Right cardiac atrium (tissue), 5 donors: ENCODE measurements at regions not wholly inside any gene's neighbourhood (a gene's known extent, or its start where the extent isn't known, plus 50 kb on each side); places are given as distances from the start of the nearest gene placed in this dataset.

ENCODE experiments used
- ATAC-seq, 2 donors: fragments of 200-7000 bp; cut with Tn5 transposase; one replicate each; pipeline versions ENCODE4 v1.8.0 to v1.9.1; 2020; ENCODE audit warnings: moderate library complexity in 2 of 2, mild to moderate bottlenecking in 1 of 2
- DNase-seq, 3 donors: peaks; one replicate each; pipeline ENCODE4 v3.0.0-alpha.2; 2020
- H3K27ac ChIP-seq: one replicate; pipeline ENCODE4 v1.5.1; 2013; ENCODE audit warnings: mild to moderate bottlenecking, low read length, control low read depth, moderate library complexity
- H3K27me3 ChIP-seq: one replicate; pipeline ENCODE4 v1.6.1; 2013; ENCODE audit not compliant: control insufficient read depth, insufficient read depth
- H3K4me1 ChIP-seq: one replicate; pipeline ENCODE4 v1.6.1; 2013; ENCODE audit warnings: low read length; ENCODE audit not compliant: control insufficient read depth, insufficient read depth
- H3K4me3 ChIP-seq: one replicate; pipeline ENCODE4 v1.5.1; 2013; ENCODE audit warnings: low read length, control low read depth
- H3K9me3 ChIP-seq: one replicate; pipeline ENCODE4 v1.6.1; 2013; ENCODE audit warnings: low read length; ENCODE audit not compliant: control insufficient read depth
- WGBS: extraction: QIAGEN DNeasy Blood & Tissue Kit; methylation state at CpG from one replicate; pipeline ENCODE4 v1.1.7; 2013; 5-methylcytosine and 5-hydroxymethylcytosine counted together
- intact Hi-C, 4 donors: fragments of 100-400 bp; cut with DNase I; formaldehyde crosslinking; loops; one replicate each; pipeline versions ENCODE4 v1.11.0 to v1.14.0; 2022 to 2023
- donor health status: healthy with polysubstance abuse.
- donor health status: DM: no; HTN: yes; CAD: no.
- donor health status: DM: no; HTN: no; CAD: no.
- donor health status: DM: no; HTN: yes; CAD: no; lungs with severe emphysema.
- donor health status: DM: yes; HTN: yes; CAD: no.

DNA sequence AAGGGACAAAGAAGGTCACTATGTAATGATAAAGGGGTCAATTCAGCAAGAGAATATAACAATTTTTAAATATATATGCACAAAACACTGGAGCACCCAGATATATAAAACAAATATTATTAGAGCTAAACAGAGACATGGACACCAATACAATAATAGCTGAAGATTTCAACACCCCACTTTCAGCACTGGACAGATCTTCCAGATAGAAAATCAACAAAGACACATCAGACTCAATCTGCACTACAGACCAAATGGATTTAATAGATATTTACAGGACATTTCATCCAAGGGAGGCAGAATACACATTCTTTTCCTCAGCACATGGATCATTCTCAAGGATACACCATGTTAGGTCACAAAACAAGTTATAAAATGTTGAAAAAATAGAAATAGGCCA, 111.4 kb downstream of the SOX3 start:
- intact Hi-C loops, result no loop called here
- DNase-seq, result no peak
- Histone ChIP-seq H3K4me1 (no peaks in the 10 kb centered on the region), H3K9me3 (no peaks in the 10 kb centered on the region), H3K27ac (no peak overlapping the region), H3K27me3 (no peaks in the 10 kb centered on the region), H3K4me3 (no peak overlapping the region)
- no peak for ATAC-seq

DNA sequence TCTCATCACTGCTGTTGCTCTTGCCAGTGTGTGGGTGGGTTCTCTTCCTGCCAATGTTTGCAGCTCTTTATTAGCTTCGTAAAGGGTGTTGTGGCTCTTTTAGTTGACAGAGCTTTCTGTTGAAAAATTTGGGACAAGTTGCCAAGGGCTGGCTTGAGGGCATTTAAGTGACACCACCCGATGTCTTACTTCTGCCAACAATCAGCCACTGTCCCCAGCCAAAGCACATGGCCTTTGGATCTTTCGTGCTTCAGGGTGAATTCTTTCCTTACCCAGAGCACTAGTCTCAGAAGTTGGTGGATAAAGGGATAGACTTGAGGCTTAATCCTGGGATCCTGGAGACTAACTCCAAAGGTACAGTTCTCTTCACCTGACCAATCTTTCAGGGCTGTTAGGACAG, 113.6 kb downstream of the SOX3 start:
- intact Hi-C loops, result no loop called here
- ATAC-seq, result no peak
- Histone ChIP-seq H3K27ac (no peak overlapping the region), H3K4me1 (no peaks in the 10 kb centered on the region), H3K27me3 (no peaks in the 10 kb centered on the region), H3K9me3 (no peaks in the 10 kb centered on the region), H3K4me3 (no peak overlapping the region)
- WGBS, result 42% methylated on average over 3 of the region's 3 CpGs
- DNase-seq, result no peak

- no peaks in the 10 kb centered on the region for H3K4me1 ChIP-seq
- DNase-seq, result no peak
- H3K27me3 ChIP-seq, result no peaks in the 10 kb centered on the region
- 52% methylated on average over 3 of the region's 3 CpGs for WGBS
- no peak overlapping the region for H3K27ac ChIP-seq
- H3K9me3 ChIP-seq, result no peaks in the 10 kb centered on the region
- intact Hi-C loops, result no loop called here
- no peak overlapping the region for H3K4me3 ChIP-seq
- ATAC-seq, result no peak
Measured at GRCh38 chrX:140389331-140389730, 115.5 kb downstream of the SOX3 start.

DNA sequence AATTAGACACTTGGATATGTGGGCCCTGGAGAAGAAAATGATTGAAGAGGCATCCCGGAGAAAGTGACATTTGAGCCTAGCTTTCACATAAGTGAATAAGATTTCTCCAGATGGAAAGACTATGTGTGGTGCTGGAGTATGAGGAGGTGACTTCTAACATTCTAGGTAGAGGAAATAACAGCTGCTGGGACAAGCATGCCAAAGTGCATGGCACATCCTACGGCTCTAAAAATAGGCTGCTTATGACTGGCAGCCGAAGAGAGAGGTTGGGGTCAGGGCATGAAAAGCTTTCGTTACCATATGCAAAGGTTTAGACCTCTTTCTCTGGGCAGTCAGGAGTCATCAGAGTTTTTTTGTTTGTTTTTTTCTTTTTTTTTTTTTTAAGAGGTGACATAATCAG, 142.0 kb downstream of the SOX3 start:
- intact Hi-C loops, result no loop called here
- no peaks in the 10 kb centered on the region for H3K9me3 ChIP-seq
- ATAC-seq, result no peak
- no peak overlapping the region for H3K4me3 ChIP-seq
- H3K27ac ChIP-seq, result no peak overlapping the region
- WGBS, result 78% methylated on average over 4 of the region's 4 CpGs
- no peak for DNase-seq
- no peaks in the 10 kb centered on the region for H3K4me1 ChIP-seq
- no peaks in the 10 kb centered on the region for H3K27me3 ChIP-seq

DNA sequence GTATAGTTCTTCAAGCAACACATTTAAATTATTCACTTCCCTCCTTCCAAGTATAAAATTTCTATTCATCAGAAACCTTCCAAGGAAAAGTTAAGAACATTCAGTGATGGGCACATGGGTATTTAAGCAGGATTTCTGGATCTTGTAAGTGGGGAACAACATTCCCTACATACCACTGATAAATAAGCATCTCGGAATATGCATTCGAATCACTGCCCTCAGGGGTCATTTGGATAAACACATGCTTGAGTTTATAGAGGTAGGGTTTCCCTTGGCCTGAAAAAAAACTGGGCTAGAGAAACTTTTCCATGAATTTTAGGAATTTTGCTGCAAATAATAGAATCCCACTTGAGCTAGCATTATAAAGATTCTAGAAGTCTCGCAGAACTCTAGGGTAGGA, 143.9 kb downstream of the SOX3 start:
- no peak for DNase-seq
- no peaks in the 10 kb centered on the region for H3K4me1 ChIP-seq
- H3K9me3 ChIP-seq, result no peaks in the 10 kb centered on the region

DNA sequence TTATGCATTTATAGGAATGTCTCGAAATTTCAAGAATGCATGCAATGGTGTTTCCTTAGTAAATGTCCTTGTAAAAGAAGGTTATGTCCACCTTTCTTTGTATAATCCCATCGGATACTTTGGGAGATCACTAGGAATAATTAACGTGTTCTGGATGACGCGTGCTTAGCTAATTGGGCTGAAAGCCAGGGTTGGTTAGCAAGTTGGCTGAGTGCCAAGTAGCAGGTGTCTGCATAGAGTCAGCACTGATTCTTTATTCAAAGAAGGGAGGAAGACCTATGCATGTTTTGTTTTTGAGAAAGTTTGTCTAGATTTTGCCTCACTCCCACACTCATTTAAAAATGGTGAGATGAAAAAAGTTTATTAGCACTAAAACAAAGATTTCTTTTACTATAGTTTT, 144.6 kb downstream of the SOX3 start:
- intact Hi-C loops, result no loop called here
- no peaks in the 10 kb centered on the region for H3K9me3 ChIP-seq
- DNase-seq (no peak), ATAC-seq (no peak)
- no peaks in the 10 kb centered on the region for H3K4me1 ChIP-seq
- H3K27me3 ChIP-seq, result no peaks in the 10 kb centered on the region
- no peak overlapping the region for H3K4me3 ChIP-seq
- 29% methylated on average over 5 of the region's 5 CpGs for WGBS
- no peak overlapping the region for H3K27ac ChIP-seq

More for the DNA sequence above, 143.9 kb downstream of the SOX3 start:
- intact Hi-C loops, result no loop called here
- no peak overlapping the region for H3K4me3 ChIP-seq
- no peak for ATAC-seq
- 35% methylated on average over 3 of the region's 3 CpGs for WGBS
- no peak overlapping the region for H3K27ac ChIP-seq
- no peaks in the 10 kb centered on the region for H3K27me3 ChIP-seq

DNA sequence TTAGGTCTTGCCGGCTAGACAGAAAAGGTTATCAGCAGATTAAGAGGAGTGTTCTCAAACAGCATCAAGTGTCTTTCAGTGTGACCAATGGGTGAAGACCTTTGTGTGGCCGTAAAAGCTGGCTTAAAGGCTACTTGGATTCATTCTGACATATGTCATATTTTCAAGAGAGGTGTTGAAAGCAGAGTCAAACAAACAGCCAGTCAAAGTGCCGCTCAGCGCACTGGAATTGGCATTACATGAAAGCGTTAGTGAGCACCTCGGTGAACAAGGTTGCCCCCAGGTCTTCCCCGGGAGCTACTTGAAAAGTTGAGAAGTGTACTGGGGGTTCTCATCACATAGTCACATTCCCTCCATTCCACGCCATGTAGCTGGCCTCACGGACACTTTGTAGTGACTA, 148.9 kb downstream of the SOX3 start:
- intact Hi-C loops, result no loop called here
- Histone ChIP-seq H3K4me3 (no peak overlapping the region), H3K9me3 (no peaks in the 10 kb centered on the region), H3K4me1 (no peaks in the 10 kb centered on the region), H3K27ac (no peak overlapping the region), H3K27me3 (no peaks in the 10 kb centered on the region)
- ATAC-seq (no peak), DNase-seq (no peak)
- 23% methylated on average over 9 of the region's 9 CpGs for WGBS

DNA sequence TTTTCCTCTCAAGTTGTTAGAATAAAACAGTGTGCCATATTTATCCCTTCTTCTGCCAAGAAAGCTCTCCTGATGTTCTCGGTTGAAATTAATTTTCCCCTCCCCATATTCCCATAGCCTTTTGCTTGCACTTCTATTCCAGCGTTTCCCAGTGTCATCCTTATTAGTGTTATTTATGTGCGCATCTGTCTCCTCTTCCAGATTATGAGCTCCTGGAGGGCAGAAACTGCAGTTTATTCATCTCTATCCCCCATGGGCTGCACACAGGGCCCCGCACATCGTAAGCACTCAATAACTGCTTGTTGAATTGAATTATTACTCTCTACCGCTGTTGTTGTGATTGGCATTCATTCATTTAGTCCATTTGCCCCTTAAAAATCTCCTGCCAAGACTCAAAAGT, 149.4 kb downstream of the SOX3 start:
- Histone ChIP-seq H3K4me1 (no peaks in the 10 kb centered on the region), H3K9me3 (no peaks in the 10 kb centered on the region), H3K27ac (no peak overlapping the region), H3K27me3 (no peaks in the 10 kb centered on the region), H3K4me3 (no peak overlapping the region)
- ATAC-seq (no peak), DNase-seq (no peak)
- intact Hi-C loops, result no loop called here
- WGBS, result 57% methylated on average over 6 of the region's 6 CpGs

DNA sequence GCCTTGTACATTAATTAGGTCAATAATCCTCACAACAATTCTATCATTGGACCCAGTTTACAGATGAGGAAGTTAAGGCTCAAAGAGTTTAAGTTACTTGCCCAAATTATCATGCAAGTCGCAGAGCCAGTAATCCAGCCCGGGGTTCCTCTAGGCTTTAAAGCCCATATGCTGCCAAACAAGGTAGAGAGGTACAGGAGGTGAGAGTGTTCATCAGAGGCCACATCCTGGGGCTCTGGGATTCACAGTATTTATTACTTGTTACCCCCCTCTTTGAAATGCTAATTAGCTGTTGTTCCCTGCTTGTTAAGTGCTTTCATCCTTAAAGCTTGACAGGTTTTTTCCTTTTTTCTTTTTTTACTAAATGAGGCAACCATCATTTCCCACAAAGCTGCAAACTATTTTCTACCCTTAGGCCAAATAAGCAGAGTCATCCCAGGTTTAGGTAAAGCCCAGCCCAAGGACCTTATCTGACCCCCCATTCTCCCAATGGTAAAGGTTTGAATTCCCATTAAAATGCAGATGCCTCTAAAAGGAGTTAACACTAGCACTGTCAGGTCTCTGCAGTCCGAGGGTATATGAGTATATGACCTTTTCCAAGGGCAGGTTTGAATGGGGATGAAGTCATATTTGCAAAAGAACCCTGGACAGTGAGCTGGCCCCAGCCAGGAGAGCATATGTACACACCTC, 150.3 kb downstream of the SOX3 start:
- Histone ChIP-seq H3K4me3 (no peak overlapping the region), H3K27ac (no peak overlapping the region), H3K27me3 (no peaks in the 10 kb centered on the region), H3K9me3 (no peaks in the 10 kb centered on the region), H3K4me1 (no peaks in the 10 kb centered on the region)
- ATAC-seq, result no peak
- intact Hi-C loops, result no loop called here
- WGBS, result 44% methylated on average over 3 of the region's 3 CpGs
- DNase-seq, result no peak

- H3K4me1 ChIP-seq, result no peaks in the 10 kb centered on the region
- H3K9me3 ChIP-seq, result no peaks in the 10 kb centered on the region
- H3K27me3 ChIP-seq, result no peaks in the 10 kb centered on the region
- 26% methylated on average over 1 of the region's 1 CpG for WGBS
- ATAC-seq, result no peak
- no peak overlapping the region for H3K27ac ChIP-seq
- DNase-seq, result no peak
- H3K4me3 ChIP-seq, result no peak overlapping the region
- intact Hi-C loops, result no loop called here
Measured at GRCh38 chrX:140346729-140347128, 158.1 kb downstream of the SOX3 start.

DNA sequence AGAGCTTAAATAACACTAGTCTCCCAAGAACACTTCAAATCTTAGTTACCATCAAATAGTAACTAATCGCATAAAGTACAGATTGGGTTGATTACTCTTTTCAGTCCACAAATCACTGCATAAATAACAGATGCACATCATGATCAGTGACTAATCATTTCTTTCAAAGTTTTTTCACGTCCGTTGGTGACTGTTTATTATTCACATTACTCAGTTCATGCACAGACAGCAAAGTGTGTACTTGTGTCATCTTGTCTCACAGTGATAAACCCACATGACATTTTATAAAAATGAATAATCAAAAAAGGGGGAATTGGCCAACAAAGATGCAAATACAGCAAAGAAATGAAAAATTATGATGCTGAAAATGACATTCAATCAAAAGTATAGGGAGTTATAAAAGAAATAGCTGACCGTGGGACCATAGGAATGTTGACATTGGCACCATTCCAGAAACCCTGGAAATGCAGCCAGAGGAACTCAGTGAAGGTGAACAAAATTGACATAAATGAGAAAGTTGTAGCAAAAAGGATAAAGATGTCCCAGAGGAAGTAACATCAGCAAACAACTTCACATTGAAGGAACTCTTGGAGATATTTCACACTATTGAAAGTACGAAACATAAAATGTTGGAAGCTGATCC, 161.5 kb downstream of the SOX3 start:
- ATAC-seq, result no peak
- intact Hi-C loops, result no loop called here
- no peak for DNase-seq
- Histone ChIP-seq H3K27ac (no peak overlapping the region), H3K9me3 (no peaks in the 10 kb centered on the region), H3K4me3 (no peak overlapping the region), H3K27me3 (no peaks in the 10 kb centered on the region), H3K4me1 (no peaks in the 10 kb centered on the region)
- 52% methylated on average over 5 of the region's 5 CpGs for WGBS

DNA sequence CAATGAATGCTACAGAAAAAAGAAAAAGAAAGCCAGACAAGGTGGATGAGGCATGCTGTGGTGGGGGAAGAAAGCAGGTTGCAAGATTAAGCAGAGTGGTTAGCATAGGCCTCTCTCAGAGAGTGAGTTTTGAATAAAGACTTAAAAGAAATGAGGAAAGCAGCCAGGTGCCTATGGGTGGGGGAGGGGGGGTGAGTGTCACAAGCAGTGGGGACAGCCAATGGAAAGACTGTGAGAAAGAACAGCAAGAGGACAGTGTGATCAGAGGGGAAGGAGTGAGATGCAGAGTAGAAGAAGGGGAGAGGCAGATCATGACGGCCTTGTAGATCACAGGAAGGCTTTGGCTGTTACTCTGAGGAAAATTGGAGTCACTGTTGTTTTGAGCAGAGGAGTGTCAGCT, 162.5 kb downstream of the SOX3 start:
- H3K9me3 ChIP-seq, result no peaks in the 10 kb centered on the region
- no peaks in the 10 kb centered on the region for H3K4me1 ChIP-seq
- no peak for ATAC-seq
- WGBS, result 52% methylated on average over 1 of the region's 1 CpG
- no peak overlapping the region for H3K4me3 ChIP-seq
- no peaks in the 10 kb centered on the region for H3K27me3 ChIP-seq
- intact Hi-C loops, result no loop called here
- DNase-seq, result no peak
- no peak overlapping the region for H3K27ac ChIP-seq
